ENCODE measurements at regions not wholly inside any gene's neighbourhood (a gene's known extent, or its start where the extent isn't known, plus 50 kb on each side); places are given as distances from the start of the nearest gene placed in this dataset.
"Not testable (repeated sequence)": the region's sequence is repeated elsewhere in the genome, so short reads cannot be mapped to it uniquely, and the experiment has no call there.

- Histone ChIP-seq H3K27me3 (no peaks in the 10 kb centered on the region), H3K4me1 (no peaks in the 10 kb centered on the region), H3K4me3 (no peak overlapping the region), H3K27ac (no peak overlapping the region), H3K36me3 (no peaks in the 10 kb centered on the region), H3K9me3 (no peaks in the 10 kb centered on the region)
- DNase-seq (no peak), ATAC-seq (no peak)
- TF ChIP-seq CTCF (IDR thresholded peaks at IDR 0.05), result no peak
- intact Hi-C loops (cut with DNase I), result no loop called here
Measured at GRCh38 chr9:94480205-94480604, 74.7 kb upstream of the PCAT7 start.

GRCh38 chr9:94482110-94482509, 72.8 kb upstream of the PCAT7 start:
- Histone ChIP-seq H3K27ac (no peak overlapping the region), H3K9me3 (no peaks in the 10 kb centered on the region), H3K4me3 (no peak overlapping the region), H3K4me1 (no peaks in the 10 kb centered on the region), H3K27me3 (no peaks in the 10 kb centered on the region), H3K36me3 (no peaks in the 10 kb centered on the region)
- intact Hi-C loops (cut with DNase I), result no loop called here
- no peak for TF ChIP-seq CTCF (IDR thresholded peaks at IDR 0.05)
- ATAC-seq (no peak), DNase-seq (no peak)

GRCh38 chr9:94490465-94490864, 64.4 kb upstream of the PCAT7 start:
- intact Hi-C loops (cut with DNase I), result no loop called here
- TF ChIP-seq CTCF (IDR thresholded peaks at IDR 0.05), result no peak

GRCh38 chr9:94492125-94492524, 62.8 kb upstream of the PCAT7 start:
- intact Hi-C loops (cut with DNase I); DNase-seq; H3K27me3 ChIP-seq; H3K27ac ChIP-seq; H3K36me3 ChIP-seq; H3K4me3 ChIP-seq; ATAC-seq; H3K9me3 ChIP-seq; H3K4me1 ChIP-seq: not testable (repeated sequence)

More at GRCh38 chr9:94490465-94490864, 64.4 kb upstream of the PCAT7 start:
- Histone ChIP-seq H3K4me1 (no peaks in the 10 kb centered on the region), H3K9me3 (no peaks in the 10 kb centered on the region), H3K4me3 (no peak overlapping the region), H3K27me3 (no peaks in the 10 kb centered on the region), H3K36me3 (no peaks in the 10 kb centered on the region), H3K27ac (no peak overlapping the region)
- ATAC-seq (no peak), DNase-seq (no peak)

GRCh38 chr9:94498801-94499453, 56.0 kb upstream of the PCAT7 start:
- Histone ChIP-seq H3K9me3 (no peaks in the 10 kb centered on the region), H3K4me1 (no peaks in the 10 kb centered on the region), H3K27ac (no peak overlapping the region), H3K36me3 (no peaks in the 10 kb centered on the region), H3K27me3 (peaks cover 0 to 10% of the 10 kb centered on the region in 2 donors), H3K4me3 (no peak overlapping the region)
- intact Hi-C loops (cut with DNase I), result no loop called here
- TF ChIP-seq CTCF (IDR thresholded peaks at IDR 0.05), result no peak
- DNase-seq (peak in 2 of 4 donors; percentile 27 to 30), ATAC-seq (no peak)

- H3K4me3 ChIP-seq, result no peak overlapping the region
- peaks cover 0 to 10% of the 10 kb centered on the region in 2 donors for H3K27me3 ChIP-seq
- no peaks in the 10 kb centered on the region for H3K4me1 ChIP-seq
- ATAC-seq (no peak), DNase-seq (no peak)
- no peaks in the 10 kb centered on the region for H3K36me3 ChIP-seq
- no peak overlapping the region for H3K27ac ChIP-seq
- intact Hi-C loops (cut with DNase I), result no loop called here
- no peaks in the 10 kb centered on the region for H3K9me3 ChIP-seq
- no peak for TF ChIP-seq CTCF (IDR thresholded peaks at IDR 0.05)
Measured at GRCh38 chr9:94504358-94504757, 50.5 kb upstream of the PCAT7 start.
